Choroid plexus epithelial cell (primary cell): ENCODE measurements at regions not wholly inside any gene's neighbourhood (a gene's known extent, or its start where the extent isn't known, plus 50 kb on each side); places are given as distances from the start of the nearest gene placed in this dataset.

Source experiments
- DNase-seq: peaks from one replicate; pipeline ENCODE4 v3.0.0-alpha.2; 2010; ENCODE audit warnings: low read depth
- H3K4me3 ChIP-seq: 2 replicates; pipeline ENCODE4 v1.5.1; 2011; ENCODE audit warnings: low read depth, mild to moderate bottlenecking, control low read depth, low read length, moderate library complexity
- CTCF ChIP-seq: conservative IDR thresholded peaks from 2 replicates; pipeline ENCODE4 v1.5.1; 2011; ENCODE audit warnings: low read depth, mild to moderate bottlenecking, control low read depth, inconsistent platforms, low read length, moderate library complexity

- H3K4me3 ChIP-seq, result no peak overlapping the region
- DNase-seq, result no peak
- no peak for TF ChIP-seq CTCF
These were observed 409.8 kb downstream of the TBL1XR1 start for GRCh38 chr3:176787506-176787905.

- H3K4me3 ChIP-seq, result no peak overlapping the region
- no peak for DNase-seq
- no peak for TF ChIP-seq CTCF
These were observed 412.1 kb downstream of the TBL1XR1 start for GRCh38 chr3:176785171-176785570.

- no peak for TF ChIP-seq CTCF
- no peak for DNase-seq
- no peak overlapping the region for H3K4me3 ChIP-seq
These were observed 416.5 kb downstream of the TBL1XR1 start for GRCh38 chr3:176780766-176781165.

- TF ChIP-seq CTCF, result no peak
- no peak for DNase-seq
- H3K4me3 ChIP-seq, result no peak overlapping the region
These were observed 420.6 kb downstream of the TBL1XR1 start for GRCh38 chr3:176776622-176777175.

GRCh38 chr3:176769547-176770190 lies 427.6 kb downstream of the TBL1XR1 start:
- no peak for DNase-seq
- TF ChIP-seq CTCF, result no peak
- H3K4me3 ChIP-seq, result no peak overlapping the region

GRCh38 chr3:176767385-176767784 lies 429.9 kb downstream of the TBL1XR1 start:
- TF ChIP-seq CTCF, result no peak
- H3K4me3 ChIP-seq, result no peak overlapping the region
- peak; percentile 27 for DNase-seq

- DNase-seq, result no peak
- TF ChIP-seq CTCF, result no peak
- H3K4me3 ChIP-seq, result no peak overlapping the region
These were observed 430.4 kb downstream of the TBL1XR1 start for GRCh38 chr3:176766862-176767261.
